B cell (primary cell): ENCODE measurements at regions not wholly inside any gene's neighbourhood (a gene's known extent, or its start where the extent isn't known, plus 50 kb on each side); places are given as distances from the start of the nearest gene placed in this dataset.

Experiments used
- ATAC-seq: fragments of 200-7000 bp; cut with Tn5 transposase; one replicate; pipeline ENCODE4 v1.10.0; 2021; ENCODE audit warnings: low read depth, mild to moderate bottlenecking, moderate number of reproducible peaks, moderate library complexity
- CTCF ChIA-PET: fragments of 350-600 bp; sonication (Branson Sonifier 250); formaldehyde crosslinking; loops from one replicate; lab custom pipeline; 2021; ENCODE audit warnings: antibody characterized with exemption, inconsistent platforms; lab: Charles Lee
- POLR2A ChIA-PET: fragments of 350-600 bp; sonication (Branson Sonifier 250); formaldehyde crosslinking; loops from one replicate; lab custom pipeline; 2021; ENCODE audit warnings: antibody characterized with exemption; lab: Charles Lee
- DNase-seq: peaks from one replicate; pipeline ENCODE4 v3.0.0; 2013
- H2AFZ ChIP-seq: 2 replicates; pipeline ENCODE4 v1.6.1; 2012; ENCODE audit warnings: mild to moderate bottlenecking, low read depth, low read length; ENCODE audit not compliant: insufficient read depth, poor library complexity, severe bottlenecking
- H3K27ac ChIP-seq, 2 donors: 1 replicate in 1 of 2; 2 replicates in 1 of 2; pipeline ENCODE4 v1.5.1; 2012 to 2013; ENCODE audit warnings: low read length in 2 of 2, mild to moderate bottlenecking in 2 of 2, moderate library complexity in 1 of 2
- H3K27me3 ChIP-seq, 4 experiments: fragments of 200-600 bp in 1 of 4; sonication (generic) in 1 of 4; replicated peaks in 1 of 4; 1 replicate in 2 of 4; 2 replicates in 2 of 4; pipeline versions ENCODE4 v1.6.1 to v1.7.0; 2013 to 2016; ENCODE audit warnings: low read length in 3 of 4, mild to moderate bottlenecking in 2 of 4, mixed read lengths in 1 of 4, moderate library complexity in 1 of 4; ENCODE audit not compliant: insufficient read depth in 4 of 4, control insufficient read depth in 3 of 4; ENCODE audit errors: control extremely low read depth in 1 of 4
- H3K36me3 ChIP-seq, 2 experiments: replicated peaks in 1 of 2; 1 replicate in 1 of 2; 2 replicates in 1 of 2; pipeline versions ENCODE4 v1.6.1 to v1.7.1; 2013; ENCODE audit warnings: low read length in 1 of 2; ENCODE audit not compliant: insufficient read depth in 2 of 2, control insufficient read depth in 1 of 2; ENCODE audit errors: control extremely low read depth in 1 of 2, extremely low read depth in 1 of 2
- H3K4me1 ChIP-seq, 2 donors: fragments of 200-600 bp in 1 of 2; sonication (generic) in 1 of 2; 1 replicate in 1 of 2; 2 replicates in 1 of 2; pipeline versions ENCODE4 v1.5.1 to v1.6.1; 2013 to 2017; ENCODE audit warnings: low read length in 2 of 2; ENCODE audit not compliant: control insufficient read depth in 2 of 2, insufficient read depth in 2 of 2
- H3K4me2 ChIP-seq: replicated peaks from 2 replicates; pipeline ENCODE3; 2012; ENCODE audit warnings: mild to moderate bottlenecking, low read depth, low read length; ENCODE audit not compliant: poor library complexity, severe bottlenecking
- H3K4me3 ChIP-seq, 5 experiments: fragments of 200-600 bp in 1 of 5; sonication (generic) in 1 of 5; 1 replicate in 3 of 5; 2 replicates in 2 of 5; pipeline versions ENCODE4 v1.5.1 to v1.7.0; 2011 to 2016; ENCODE audit warnings: low read length in 4 of 5, mild to moderate bottlenecking in 4 of 5, low read depth in 2 of 5, control low read depth in 1 of 5, moderate library complexity in 1 of 5; ENCODE audit not compliant: insufficient read depth in 1 of 5; ENCODE audit errors: control extremely low read depth in 1 of 5, extremely low read depth in 1 of 5
- H3K79me2 ChIP-seq: fragments of 200-600 bp; sonication (generic); one replicate; pipeline ENCODE4 v1.6.0; 2016; ENCODE audit warnings: low read length; ENCODE audit not compliant: control insufficient read depth, insufficient read depth
- H3K9ac ChIP-seq: fragments of 200-600 bp; sonication (generic); 2 replicates; pipeline ENCODE4 v1.6.1; 2017; ENCODE audit warnings: mild to moderate bottlenecking, low read length, moderate library complexity
- H3K9me3 ChIP-seq, 3 donors: one replicate each; pipeline versions ENCODE4 v1.6.1 to v1.7.1; 2013; ENCODE audit warnings: low read length in 2 of 3; ENCODE audit not compliant: control insufficient read depth in 2 of 3, insufficient read depth in 1 of 3; ENCODE audit errors: control extremely low read depth in 1 of 3
- H4K20me1 ChIP-seq: 2 replicates; pipeline ENCODE4 v1.6.0; 2012; ENCODE audit warnings: mild to moderate bottlenecking, low read length; ENCODE audit not compliant: insufficient read depth, control insufficient read depth, poor library complexity, severe bottlenecking
- H3K27ac Mint-ChIP-seq: one replicate; pipeline ENCODE4 v1.8.0; 2021; ENCODE audit warnings: mixed read lengths
- H3K27me3 Mint-ChIP-seq: one replicate; pipeline ENCODE4 v1.8.0; 2021; ENCODE audit warnings: mixed read lengths
- H3K4me1 Mint-ChIP-seq: one replicate; pipeline ENCODE4 v1.8.0; 2021; ENCODE audit warnings: mixed read lengths
- H3K4me3 Mint-ChIP-seq: one replicate; pipeline ENCODE4 v1.8.0; 2021; ENCODE audit warnings: mixed read lengths
- H3K9me3 Mint-ChIP-seq: one replicate; pipeline ENCODE4 v1.8.0; 2022; ENCODE audit warnings: mixed read lengths; ENCODE audit not compliant: insufficient read depth
- EZH2 ChIP-seq: IDR thresholded peaks from 2 replicates; pipeline ENCODE4 v1.6.1; 2012; ENCODE audit warnings: borderline replicate concordance, low read depth, mild to moderate bottlenecking, moderate library complexity, low read length; ENCODE audit not compliant: insufficient read depth, poor library complexity, severe bottlenecking
- WGBS: methylation state at CpG from one replicate; pipeline ENCODE4 v1.1.5; 2013; ENCODE audit warnings: missing lambda C conversion rate; ENCODE audit not compliant: insufficient coverage; 5-methylcytosine and 5-hydroxymethylcytosine counted together
- intact Hi-C: fragments of 100-400 bp; cut with micrococcal nuclease; formaldehyde crosslinking; loops from one replicate; pipeline ENCODE4 v1.10.0; 2022
- TF ChIP-seq, protein P1 (sequence below): fragments of 200-600 bp; IDR thresholded peaks from one replicate; pipeline ENCODE4 v1.8.0; 2022; ENCODE audit warnings: antibody characterized with exemption, mild to moderate bottlenecking

DNA sequence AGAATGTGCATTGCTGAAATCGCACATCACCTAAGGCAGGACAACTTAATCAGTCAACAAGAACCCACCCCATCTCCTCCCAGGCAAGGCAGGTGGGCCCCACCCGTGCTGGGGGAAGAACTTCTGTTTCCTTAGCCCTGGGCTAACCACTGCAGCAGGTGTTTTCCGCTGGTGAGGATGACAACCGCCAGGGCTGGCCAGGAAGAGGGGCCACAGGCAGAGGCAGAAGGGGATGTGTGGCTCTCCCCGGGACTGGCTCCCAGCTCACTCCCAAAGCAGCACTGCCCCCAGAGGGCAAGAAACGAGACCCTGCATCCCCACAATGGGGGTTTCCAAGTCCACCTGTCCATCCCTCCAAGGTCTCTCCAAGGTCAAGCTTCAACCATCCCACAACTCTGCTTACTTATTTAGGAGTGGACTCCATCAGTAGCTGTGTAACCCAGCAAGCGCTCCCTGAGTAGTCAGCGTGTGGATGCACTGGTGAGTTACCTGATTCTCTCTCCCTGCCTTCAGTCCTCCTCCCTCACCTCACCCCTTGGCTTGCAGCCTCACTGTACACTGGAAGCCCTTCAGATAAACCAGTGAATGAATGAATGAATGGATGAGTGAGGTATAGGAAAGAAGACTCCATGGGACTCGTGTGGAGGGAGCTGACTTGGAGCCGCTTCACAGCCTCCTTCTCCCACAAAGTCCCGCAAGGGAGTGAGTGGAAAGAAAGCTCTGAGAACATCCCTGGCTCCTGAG lies 168.2 kb upstream of the CST7 start:
- Histone ChIP-seq H3K36me3 (no peaks in the 10 kb centered on the region), H2AFZ (no peak overlapping the region), H3K27me3 (peaks cover 0 to 6% (median 0%) of the 10 kb centered on the region in 4 experiments), H3K79me2 (no peaks in the 10 kb centered on the region), H3K27ac (no peak overlapping the region), H3K4me3 (no peak overlapping the region), H3K9me3 (peaks cover 0 to 5% (median 0%) of the 10 kb centered on the region in 3 donors), H3K9ac (no peak overlapping the region), H4K20me1 (no peaks in the 10 kb centered on the region), H3K4me2 (no peak overlapping the region), H3K4me1 (peaks cover 0 to 9% of the 10 kb centered on the region in 2 donors)
- Mint-ChIP-seq H3K4me3 (no peak overlapping the region), H3K27me3 (peaks cover 18% of the 10 kb centered on the region), H3K4me1 (peaks cover 7% of the 10 kb centered on the region), H3K27ac (no peak overlapping the region), H3K9me3 (no peaks in the 10 kb centered on the region)
- no peak for ATAC-seq
- CTCF ChIA-PET = interaction anchor here (1.0 to 1.6 kb wide), 2 partner anchors 18 to 681 kb away, joined by 3 to 4 read pairs; no protein-coding TSS in a partner anchor
- TF ChIP-seq, protein P1, sequence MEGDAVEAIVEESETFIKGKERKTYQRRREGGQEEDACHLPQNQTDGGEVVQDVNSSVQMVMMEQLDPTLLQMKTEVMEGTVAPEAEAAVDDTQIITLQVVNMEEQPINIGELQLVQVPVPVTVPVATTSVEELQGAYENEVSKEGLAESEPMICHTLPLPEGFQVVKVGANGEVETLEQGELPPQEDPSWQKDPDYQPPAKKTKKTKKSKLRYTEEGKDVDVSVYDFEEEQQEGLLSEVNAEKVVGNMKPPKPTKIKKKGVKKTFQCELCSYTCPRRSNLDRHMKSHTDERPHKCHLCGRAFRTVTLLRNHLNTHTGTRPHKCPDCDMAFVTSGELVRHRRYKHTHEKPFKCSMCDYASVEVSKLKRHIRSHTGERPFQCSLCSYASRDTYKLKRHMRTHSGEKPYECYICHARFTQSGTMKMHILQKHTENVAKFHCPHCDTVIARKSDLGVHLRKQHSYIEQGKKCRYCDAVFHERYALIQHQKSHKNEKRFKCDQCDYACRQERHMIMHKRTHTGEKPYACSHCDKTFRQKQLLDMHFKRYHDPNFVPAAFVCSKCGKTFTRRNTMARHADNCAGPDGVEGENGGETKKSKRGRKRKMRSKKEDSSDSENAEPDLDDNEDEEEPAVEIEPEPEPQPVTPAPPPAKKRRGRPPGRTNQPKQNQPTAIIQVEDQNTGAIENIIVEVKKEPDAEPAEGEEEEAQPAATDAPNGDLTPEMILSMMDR = no peak
- DNase-seq = no peak
- intact Hi-C loops = no loop called here
- WGBS = 38% methylated on average over 8 of the region's 11 CpGs
- POLR2A ChIA-PET = no interaction called here

DNA sequence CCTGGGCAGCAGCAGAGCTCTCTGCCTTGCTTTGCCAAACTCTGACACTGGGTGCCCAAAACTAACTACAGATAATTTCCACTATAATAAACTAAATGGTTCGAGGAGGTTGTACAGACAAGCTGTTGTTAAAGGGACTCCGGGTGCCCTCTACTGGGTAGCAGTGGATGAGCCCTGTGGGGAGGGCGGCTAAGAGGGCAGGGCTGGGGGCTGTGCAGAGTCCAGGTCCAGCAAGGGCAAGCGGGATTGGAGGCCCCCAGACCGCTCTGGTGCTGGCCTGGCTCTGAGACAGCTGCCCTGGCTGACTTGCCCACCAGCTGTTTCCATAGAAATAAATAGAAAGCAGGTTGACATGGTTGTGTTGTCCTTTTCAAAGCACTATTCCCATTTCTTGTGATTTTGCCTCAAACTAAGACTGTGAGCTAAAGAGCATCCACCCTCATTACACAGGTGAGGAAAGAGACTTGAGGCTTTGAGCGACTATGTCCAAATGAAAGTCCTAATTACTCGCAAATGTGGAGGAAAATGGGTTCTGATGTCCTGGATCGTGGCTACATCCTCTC lies 167.6 kb upstream of the CST7 start:
- WGBS = 60% methylated on average over 1 of the region's 8 CpGs
- ATAC-seq (peak; percentile 33), DNase-seq (no peak)
- no peaks in the 10 kb centered on the region for H3K36me3 ChIP-seq
- H3K9me3 ChIP-seq = peaks cover 0 to 4% (median 0%) of the 10 kb centered on the region in 3 donors
- H3K27ac Mint-ChIP-seq = no peak overlapping the region
- H3K4me3 Mint-ChIP-seq = no peak overlapping the region
- POLR2A ChIA-PET = no interaction called here
- H3K27me3 Mint-ChIP-seq = peaks cover 15% of the 10 kb centered on the region
- no peaks in the 10 kb centered on the region for H4K20me1 ChIP-seq
- H3K27me3 ChIP-seq = peaks cover 0 to 6% (median 0%) of the 10 kb centered on the region in 4 experiments
- no peak for TF ChIP-seq EZH2
- TF ChIP-seq, protein P1 = no peak
- no peaks in the 10 kb centered on the region for H3K79me2 ChIP-seq
- no peak overlapping the region for H3K4me3 ChIP-seq
- no peak overlapping the region for H3K27ac ChIP-seq
- H3K9ac ChIP-seq = no peak overlapping the region
- no peak overlapping the region for H2AFZ ChIP-seq
- H3K9me3 Mint-ChIP-seq = no peaks in the 10 kb centered on the region
- peaks cover 0 to 9% of the 10 kb centered on the region in 2 donors for H3K4me1 ChIP-seq
- H3K4me2 ChIP-seq = no peak overlapping the region
- intact Hi-C loops = no loop called here
- H3K4me1 Mint-ChIP-seq = peaks cover 7% of the 10 kb centered on the region
- CTCF ChIA-PET = interaction anchor here (1.0 to 1.6 kb wide), 2 partner anchors 17 to 682 kb away, joined by 3 to 4 read pairs; no protein-coding TSS in a partner anchor
